Endodermal cell (in vitro differentiated cells): ENCODE measurements at regions not wholly inside any gene's neighbourhood (a gene's known extent, or its start where the extent isn't known, plus 50 kb on each side); places are given as distances from the start of the nearest gene placed in this dataset.

Source experiments
- DNase-seq: peaks from one replicate; pipeline ENCODE4 v3.0.0-alpha.2; 2017
- H3K27ac ChIP-seq: 2 replicates; pipeline ENCODE4 v1.5.1; 2013; ENCODE audit warnings: mild to moderate bottlenecking, low read depth, low read length, moderate library complexity
- H3K27me3 ChIP-seq: 2 replicates; pipeline ENCODE4 v1.6.1; 2013; ENCODE audit warnings: mild to moderate bottlenecking, low read length, moderate library complexity; ENCODE audit not compliant: insufficient read depth, control insufficient read depth, poor library complexity, severe bottlenecking
- H3K36me3 ChIP-seq: 2 replicates; pipeline ENCODE4 v1.7.0; 2013; ENCODE audit warnings: mild to moderate bottlenecking, low read length, moderate library complexity; ENCODE audit not compliant: control insufficient read depth, insufficient read depth
- H3K4me1 ChIP-seq: one replicate; pipeline ENCODE4 v1.7.0; 2013; ENCODE audit warnings: low read length; ENCODE audit not compliant: control insufficient read depth, insufficient read depth
- H3K4me3 ChIP-seq: 2 replicates; pipeline ENCODE4 v1.5.1; 2013; ENCODE audit warnings: mild to moderate bottlenecking, low read length, moderate library complexity
- H3K9ac ChIP-seq: 2 replicates; pipeline ENCODE4 v1.6.1; 2013; ENCODE audit warnings: mild to moderate bottlenecking, low read length, moderate library complexity; ENCODE audit not compliant: poor library complexity, severe bottlenecking; ENCODE audit errors: extremely low read depth
- H3K9me3 ChIP-seq: 2 replicates; pipeline ENCODE4 v1.6.1; 2013; ENCODE audit warnings: mild to moderate bottlenecking, low read length, moderate library complexity; ENCODE audit not compliant: control insufficient read depth
- H3K27ac Mint-ChIP-seq: 2 replicates; pipeline ENCODE4 v1.8.0; 2020; ENCODE audit warnings: mixed read lengths
- H3K27me3 Mint-ChIP-seq: 2 replicates; pipeline ENCODE4 v1.8.0; 2021; ENCODE audit warnings: mild to moderate bottlenecking, mixed read lengths; ENCODE audit not compliant: insufficient read depth
- H3K36me3 Mint-ChIP-seq: 2 replicates; pipeline ENCODE4 v1.8.0; 2020; ENCODE audit warnings: low read depth, mixed read lengths
- H3K4me1 Mint-ChIP-seq: 2 replicates; pipeline ENCODE4 v1.8.0; 2020; ENCODE audit warnings: mixed read lengths
- H3K4me3 Mint-ChIP-seq: 2 replicates; pipeline ENCODE4 v1.8.0; 2020; ENCODE audit warnings: mild to moderate bottlenecking, moderate library complexity, mixed read lengths
- H3K9me3 Mint-ChIP-seq: 2 replicates; pipeline ENCODE4 v1.8.0; 2020; ENCODE audit warnings: mild to moderate bottlenecking, mixed read lengths
- CTCF ChIP-seq: fragments of 200-600 bp; sonication (generic); conservative IDR thresholded peaks from 2 replicates; pipeline ENCODE4 v1.5.0; 2021; ENCODE audit warnings: antibody characterized with exemption, mild to moderate bottlenecking
- WGBS, 2 experiments: methylation state at CpG; one replicate each; pipeline versions ENCODE4 v1.1.5 to v1.1.7; 2013; ENCODE audit warnings: missing lambda C conversion rate in 2 of 2, mixed read lengths in 1 of 2; ENCODE audit not compliant: insufficient coverage in 1 of 2, insufficient read length in 1 of 2; 5-methylcytosine and 5-hydroxymethylcytosine counted together

DNA sequence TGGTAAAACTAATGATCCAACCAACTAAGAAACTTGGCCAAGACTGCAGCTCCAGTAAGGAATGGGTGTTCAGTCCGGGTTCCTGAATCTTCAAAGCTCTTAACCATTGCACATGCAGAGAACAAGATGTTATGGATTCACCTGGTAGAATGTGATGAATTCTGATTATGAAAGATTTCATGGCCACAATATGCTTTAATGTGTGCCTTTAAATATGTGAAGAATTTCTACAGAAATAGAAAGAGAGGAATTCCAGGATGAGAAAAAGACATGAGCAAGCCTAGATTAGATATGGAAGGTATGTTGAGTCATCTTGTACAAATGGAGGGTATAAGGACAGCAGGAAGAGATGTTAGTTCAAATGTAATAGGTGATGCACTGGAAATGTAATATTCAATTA, 472.2 kb upstream of the TENM3 start:
- Histone ChIP-seq H3K9ac (no peak overlapping the region), H3K4me1 (no peaks in the 10 kb centered on the region), H3K9me3 (no peaks in the 10 kb centered on the region), H3K4me3 (no peak overlapping the region), H3K27ac (no peak overlapping the region), H3K27me3 (no peaks in the 10 kb centered on the region), H3K36me3 (no peaks in the 10 kb centered on the region)
- Mint-ChIP-seq H3K9me3 (peaks cover 4% of the 10 kb centered on the region), H3K27ac (no peak overlapping the region), H3K27me3 (no peaks in the 10 kb centered on the region), H3K4me1 (no peaks in the 10 kb centered on the region), H3K4me3 (no peak overlapping the region), H3K36me3 (no peaks in the 10 kb centered on the region)
- no peak for TF ChIP-seq CTCF
- no peak for DNase-seq
- WGBS, 2 experiments = 84% methylated on average over 1 of the region's 1 CpG; no CpG with 5 or more reads in 1 of the 2 experiments

- Mint-ChIP-seq H3K36me3 (no peaks in the 10 kb centered on the region), H3K27me3 (no peaks in the 10 kb centered on the region), H3K27ac (no peak overlapping the region), H3K9me3 (peaks cover 4% of the 10 kb centered on the region), H3K4me1 (no peaks in the 10 kb centered on the region), H3K4me3 (no peak overlapping the region)
- no peaks in the 10 kb centered on the region for H3K27me3 ChIP-seq
- no peak overlapping the region for H3K27ac ChIP-seq
- H3K4me3 ChIP-seq = no peak overlapping the region
- WGBS, 2 experiments = 88 to 100% methylated on average over 1 to 4 of the region's 4 CpGs
- no peak for TF ChIP-seq CTCF
- H3K9me3 ChIP-seq = no peaks in the 10 kb centered on the region
- no peaks in the 10 kb centered on the region for H3K4me1 ChIP-seq
- no peak overlapping the region for H3K9ac ChIP-seq
- DNase-seq = no peak
- H3K36me3 ChIP-seq = no peaks in the 10 kb centered on the region
These were observed 467.9 kb upstream of the TENM3 start for GRCh38 chr4:181775298-181775697.

DNA sequence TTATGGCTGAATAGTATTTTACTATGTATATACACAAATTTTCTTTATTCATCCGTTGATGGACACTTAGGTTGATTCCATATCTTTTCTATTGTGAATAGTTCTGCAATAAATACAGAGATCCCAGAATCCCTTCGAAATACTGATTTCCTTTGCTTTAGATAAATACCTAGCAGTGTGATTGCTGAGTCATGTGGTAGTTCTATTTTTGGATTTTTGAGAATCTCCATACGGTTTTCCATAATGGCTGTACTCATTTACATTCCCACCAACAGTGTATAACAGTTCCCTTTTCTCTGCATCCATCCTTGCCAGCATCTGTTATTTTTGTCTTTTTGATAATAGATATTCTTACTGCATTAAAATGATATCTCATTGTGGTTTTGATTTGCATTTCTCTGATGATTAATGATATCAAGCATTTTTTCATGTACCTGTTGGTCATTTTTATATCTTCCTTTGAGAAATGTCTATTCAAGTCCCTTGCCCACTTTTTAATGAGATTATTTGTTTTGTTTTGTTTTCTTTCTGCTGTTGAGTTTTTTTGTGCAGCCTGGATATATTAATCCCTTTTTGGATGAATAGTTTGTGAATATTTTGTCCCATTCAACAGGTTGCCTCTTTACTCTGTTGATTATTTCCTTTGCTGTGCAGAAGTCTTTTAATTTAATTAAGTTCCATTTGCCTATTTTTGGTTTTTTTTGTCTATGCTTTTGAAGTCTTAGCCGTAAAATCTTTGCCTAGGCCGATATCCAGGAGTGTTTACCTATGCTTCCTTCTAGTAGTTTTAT, 466.7 kb upstream of the TENM3 start:
- no peak overlapping the region for H3K4me3 Mint-ChIP-seq
- no peak for TF ChIP-seq CTCF
- H3K9me3 Mint-ChIP-seq = peaks cover 12% of the 10 kb centered on the region

More for the DNA sequence above, 466.7 kb upstream of the TENM3 start:
- 91 to 95% methylated on average over 4 of the region's 5 CpGs for WGBS, 2 experiments
- Mint-ChIP-seq H3K4me1 (no peaks in the 10 kb centered on the region), H3K27ac (no peak overlapping the region), H3K27me3 (no peaks in the 10 kb centered on the region), H3K36me3 (no peaks in the 10 kb centered on the region)
- H3K27me3 ChIP-seq = no peaks in the 10 kb centered on the region
- no peaks in the 10 kb centered on the region for H3K9me3 ChIP-seq
- no peaks in the 10 kb centered on the region for H3K36me3 ChIP-seq
- no peak overlapping the region for H3K4me3 ChIP-seq
- no peak overlapping the region for H3K9ac ChIP-seq
- H3K4me1 ChIP-seq = no peaks in the 10 kb centered on the region
- DNase-seq = no peak
- H3K27ac ChIP-seq = no peak overlapping the region
